Panc1 (cell line): ENCODE measurements at regions not wholly inside any gene's neighbourhood (a gene's known extent, or its start where the extent isn't known, plus 50 kb on each side); places are given as distances from the start of the nearest gene placed in this dataset.

Experiments used
- CTCF ChIP-seq: fragments of 450-650 bp; IDR thresholded peaks from 2 replicates; pipeline ENCODE4 v1.5.1; 2017; ENCODE audit warnings: mild to moderate bottlenecking
- POLR2AphosphoS5 ChIP-seq: IDR thresholded peaks from 2 replicates; pipeline ENCODE4 v1.6.1; 2012; ENCODE audit warnings: mild to moderate bottlenecking, low read depth, low read length, moderate library complexity
- TCF7L2 ChIP-seq: IDR thresholded peaks from 2 replicates; pipeline ENCODE4 v1.6.1; 2011; ENCODE audit warnings: mild to moderate bottlenecking, low read depth, low read length, inconsistent platforms

GRCh38 chr3:177744873-177745606 is 547.8 kb upstream of the TBL1XR1 start:
- TF ChIP-seq POLR2AphosphoS5 (no peak), CTCF (no peak), TCF7L2 (0 out of 2 replicates have a peak, but pooled peaks have one; percentile 35)
